SKM-1 (cell line): ENCODE measurements at regions not wholly inside any gene's neighbourhood (a gene's known extent, or its start where the extent isn't known, plus 50 kb on each side); places are given as distances from the start of the nearest gene placed in this dataset.
"Not testable (repeated sequence)": the region's sequence is repeated elsewhere in the genome, so short reads cannot be mapped to it uniquely, and the experiment has no call there.

Experiments used
- DNase-seq: peaks from one replicate; lab custom pipeline; 2025; ENCODE audit not compliant: unreplicated experiment; lab: John Stamatoyannopoulos, UW

GRCh38 chr3:28575746-28576613 is 227.4 kb upstream of the AZI2 start:
- no peak for DNase-seq

DNA sequence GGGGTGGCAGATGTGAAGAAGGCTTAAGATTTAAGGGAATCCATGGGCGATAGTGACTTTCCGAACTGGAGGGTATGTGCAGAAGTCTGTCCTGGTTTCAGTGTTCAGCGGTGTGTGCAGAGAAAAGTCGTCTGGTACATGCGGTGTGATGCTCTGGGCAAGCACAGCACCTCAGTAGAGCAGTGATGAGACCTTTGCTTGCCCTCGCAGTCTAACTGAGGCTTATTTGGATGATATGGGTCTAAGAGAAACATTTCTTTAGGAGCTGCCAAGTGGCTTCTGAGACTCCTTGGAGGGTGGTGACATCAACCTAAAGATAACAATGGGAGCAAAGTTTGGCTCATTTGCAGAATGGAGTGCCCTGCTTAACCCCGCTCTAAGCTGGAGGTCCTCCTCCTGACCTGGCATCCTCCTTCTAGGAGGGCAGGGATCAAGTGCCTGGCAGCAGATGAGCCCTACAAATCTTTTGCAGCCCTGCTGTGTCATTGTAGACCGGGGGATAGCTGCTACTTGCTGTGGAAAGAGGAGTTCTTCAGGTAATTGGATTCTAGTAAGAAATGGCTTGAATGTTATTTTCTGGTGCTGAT is 228.1 kb upstream of the AZI2 start:
- no peak for DNase-seq

DNA sequence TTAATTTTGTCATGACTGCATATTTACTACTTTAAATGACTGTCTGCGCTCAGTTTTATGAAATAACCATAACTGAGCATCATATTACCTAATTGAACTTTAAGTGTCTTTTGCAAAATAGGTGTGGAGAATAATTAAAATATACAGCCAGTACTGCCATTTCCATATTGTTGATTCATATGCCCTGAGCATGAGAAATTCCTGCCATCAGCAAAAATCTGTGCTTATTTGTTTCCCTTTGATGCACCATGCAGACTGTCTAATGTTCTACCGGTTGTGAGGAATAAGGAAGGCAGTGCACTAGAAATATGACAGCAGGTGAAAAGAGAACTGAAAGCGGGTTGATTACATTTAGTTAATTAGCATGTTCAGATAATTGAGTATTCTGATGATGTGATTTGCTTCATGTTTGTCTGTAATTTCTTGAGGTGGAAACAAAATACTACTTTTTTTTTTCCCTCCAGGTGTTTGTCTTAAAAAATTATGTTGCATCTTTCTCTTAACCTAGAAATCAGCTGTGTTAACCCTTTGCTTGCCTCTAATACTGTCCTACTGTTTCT is 229.4 kb upstream of the AZI2 start:
- DNase-seq: no peak

- no peak for DNase-seq
These were observed 237.7 kb upstream of the AZI2 start for GRCh38 chr3:28586325-28586724.

DNA sequence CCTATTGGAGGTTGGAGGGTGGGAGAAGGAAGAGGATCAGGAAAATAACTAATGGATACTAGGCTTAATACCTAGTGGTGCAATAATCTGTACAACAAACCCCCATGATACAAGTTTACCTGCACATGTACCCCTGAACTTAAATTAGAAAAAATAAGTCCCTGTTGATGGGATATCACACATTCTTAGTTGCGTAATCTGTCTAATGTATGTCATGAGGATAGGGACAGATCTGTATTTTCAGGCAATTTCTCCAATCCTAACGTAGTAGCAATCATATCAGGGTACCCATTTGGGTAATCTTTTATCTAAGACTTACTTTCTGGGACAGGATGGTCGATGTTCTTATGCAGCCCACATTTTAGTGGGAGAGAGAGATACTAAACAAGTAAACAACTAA is 239.1 kb upstream of the AZI2 start:
- DNase-seq: no peak

GRCh38 chr3:28590216-28590615 is 241.6 kb upstream of the AZI2 start:
- no peak for DNase-seq

- DNase-seq: no peak
These were observed 242.2 kb upstream of the AZI2 start for GRCh38 chr3:28590860-28591259.

DNA sequence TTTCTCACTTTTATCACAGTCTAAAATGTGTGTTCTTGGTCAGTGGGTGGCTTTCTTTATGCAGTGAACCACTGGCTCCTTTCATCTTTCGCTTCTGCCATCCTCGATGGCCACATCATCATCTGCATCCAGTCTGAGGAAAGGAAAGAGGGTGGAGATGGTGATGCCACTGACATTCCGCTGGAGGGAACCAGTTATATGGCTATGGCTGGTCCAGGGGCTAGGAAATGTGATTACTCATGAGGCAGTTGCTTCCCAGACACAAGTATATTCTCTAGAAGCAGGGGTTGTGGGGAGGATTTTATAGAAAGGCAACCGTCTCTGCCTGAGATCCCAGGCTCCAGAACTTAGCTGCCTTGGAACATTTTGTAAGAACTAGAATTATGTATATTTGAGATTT is 246.7 kb upstream of the AZI2 start:
- no peak for DNase-seq

DNA sequence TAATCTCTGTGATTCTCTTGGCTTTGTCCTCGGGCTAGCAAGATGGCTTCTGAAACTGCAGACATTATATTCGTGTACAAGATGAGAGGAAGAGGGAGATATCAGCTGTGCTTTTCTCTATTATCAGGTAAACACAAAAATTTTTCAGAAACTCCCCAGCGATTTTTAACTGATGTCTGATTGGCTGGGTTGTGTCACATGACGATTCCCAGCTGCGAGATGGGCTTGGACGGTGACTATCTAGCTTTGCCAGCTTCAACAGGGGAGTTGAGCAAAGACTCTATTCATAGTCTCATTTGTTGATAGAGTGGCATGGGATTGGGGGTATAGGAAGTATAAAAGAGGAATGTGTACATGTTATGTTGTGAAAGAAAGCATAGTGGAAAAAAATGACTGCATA is 248.8 kb upstream of the AZI2 start:
- DNase-seq: no peak

GRCh38 chr3:28598165-28598564 is 249.5 kb upstream of the AZI2 start:
- no peak for DNase-seq

DNA sequence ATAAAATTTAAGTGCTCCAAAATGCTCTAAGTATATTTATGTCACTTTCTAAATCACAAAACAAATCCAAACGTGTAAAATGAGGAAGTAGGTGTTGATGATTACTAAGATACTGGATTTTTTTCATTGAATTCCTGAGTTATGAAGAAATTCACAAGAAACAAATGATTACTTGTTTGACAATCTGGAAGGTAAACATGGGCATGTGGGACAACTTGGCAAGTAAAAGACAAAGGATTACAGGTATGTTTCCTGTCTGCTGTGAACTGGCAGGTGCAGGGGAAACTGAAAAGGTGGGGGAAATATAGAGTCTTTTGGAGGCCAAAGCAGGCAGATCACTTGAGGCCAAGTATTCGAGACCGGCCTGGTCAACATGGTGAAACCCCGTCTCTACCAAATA is 252.7 kb upstream of the AZI2 start:
- no peak for DNase-seq

GRCh38 chr3:28606283-28606682 is 257.7 kb upstream of the AZI2 start:
- DNase-seq: no peak

DNA sequence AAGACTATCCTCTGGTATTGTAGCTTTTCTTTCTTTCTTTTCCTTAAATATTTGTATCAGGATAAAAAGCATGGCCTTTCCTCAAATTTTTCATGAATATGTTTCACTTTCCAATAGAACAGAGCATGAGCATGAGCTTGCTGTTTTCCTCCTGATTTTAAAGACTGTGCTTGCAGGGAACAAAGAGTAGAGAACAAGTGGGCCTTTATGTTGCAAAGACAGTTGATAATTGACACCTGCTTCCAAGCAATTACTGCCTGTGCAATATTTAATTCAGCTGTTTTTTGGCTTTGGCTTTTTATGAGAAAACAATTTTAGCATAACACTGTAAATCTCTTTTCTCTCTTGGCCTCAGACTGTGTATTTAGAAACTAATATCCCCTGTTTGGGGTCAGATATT is 263.6 kb upstream of the AZI2 start:
- no peak for DNase-seq

- no peak for DNase-seq
These were observed 265.0 kb upstream of the AZI2 start for GRCh38 chr3:28613511-28614106.

DNA sequence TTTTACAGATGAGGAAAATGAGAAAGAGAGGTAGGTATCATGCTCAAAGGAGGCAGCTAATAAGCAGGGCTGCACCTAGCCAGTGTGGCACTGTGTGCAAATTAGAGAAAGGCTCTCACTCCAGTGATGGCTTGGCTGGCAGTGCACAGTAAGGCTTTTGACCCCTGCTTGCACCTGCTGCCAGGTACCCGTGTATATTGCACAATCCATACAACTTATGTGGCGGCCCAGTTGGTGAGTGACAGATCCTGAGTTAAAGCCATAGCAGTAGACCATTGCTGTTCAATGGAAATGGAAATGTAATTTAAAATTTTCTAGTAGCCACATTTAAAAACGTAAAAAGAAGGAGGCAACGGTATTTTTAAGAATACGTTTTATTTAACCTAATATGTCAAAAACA is 266.4 kb upstream of the AZI2 start:
- DNase-seq: no peak

GRCh38 chr3:28615971-28616370 is 267.3 kb upstream of the AZI2 start:
- no peak for DNase-seq

DNA sequence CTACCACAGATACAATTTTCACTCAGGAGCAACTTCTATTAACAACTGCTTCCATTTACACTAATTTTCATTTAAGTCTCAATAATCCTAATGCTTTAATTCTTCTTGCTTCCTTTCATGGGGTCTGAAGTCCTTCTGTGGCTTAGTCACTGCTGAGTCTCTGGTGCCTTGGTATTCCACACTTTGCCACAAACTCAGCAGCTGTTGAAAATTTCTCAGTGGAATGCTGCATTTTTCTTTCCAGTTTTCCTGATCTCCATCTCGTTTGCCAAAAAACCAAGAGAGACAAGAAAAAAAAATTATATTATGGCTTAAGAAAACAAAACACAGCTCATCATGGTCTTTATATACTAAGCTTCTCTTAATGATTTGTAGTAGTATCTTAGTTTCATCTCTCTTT is 269.2 kb upstream of the AZI2 start:
- no peak for DNase-seq

DNA sequence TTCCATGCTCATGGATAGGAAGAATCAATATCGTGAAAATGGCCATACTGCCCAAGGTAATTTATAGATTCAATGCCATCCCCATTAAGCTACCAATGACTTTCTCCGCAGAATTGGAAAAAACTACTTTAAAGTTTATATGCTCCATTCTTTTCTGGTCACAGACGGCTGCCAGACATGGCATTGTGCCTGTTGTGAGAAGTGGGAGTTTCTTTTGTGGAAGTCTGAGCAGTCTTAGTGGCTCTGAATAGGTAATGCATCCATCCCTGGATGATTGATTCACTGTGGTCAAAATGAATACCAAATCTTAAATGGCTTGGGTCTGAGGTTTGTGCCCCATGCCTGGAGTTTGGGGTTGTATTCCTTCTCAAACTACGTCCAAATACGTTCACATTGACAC is 274.5 kb upstream of the AZI2 start:
- no peak for DNase-seq

DNA sequence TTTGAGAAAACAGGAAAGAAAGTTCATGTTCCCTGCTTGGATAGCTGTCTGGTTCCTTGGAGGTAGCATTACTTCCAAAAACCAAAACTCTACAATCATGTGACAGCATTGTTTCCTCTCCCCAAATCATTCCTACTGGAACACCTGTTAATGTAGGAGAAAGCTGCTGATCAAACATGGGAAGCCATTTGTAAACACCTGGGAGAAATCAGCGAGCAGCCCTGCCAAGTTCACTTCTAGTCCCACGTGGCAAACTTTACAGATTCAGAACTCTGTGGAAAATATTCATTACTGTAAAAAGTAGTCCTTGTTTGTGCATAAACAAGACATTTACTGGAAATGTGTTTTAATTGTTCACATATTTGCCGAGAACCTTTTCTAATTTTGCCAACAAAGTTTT is 275.5 kb upstream of the AZI2 start:
- DNase-seq: no peak

DNA sequence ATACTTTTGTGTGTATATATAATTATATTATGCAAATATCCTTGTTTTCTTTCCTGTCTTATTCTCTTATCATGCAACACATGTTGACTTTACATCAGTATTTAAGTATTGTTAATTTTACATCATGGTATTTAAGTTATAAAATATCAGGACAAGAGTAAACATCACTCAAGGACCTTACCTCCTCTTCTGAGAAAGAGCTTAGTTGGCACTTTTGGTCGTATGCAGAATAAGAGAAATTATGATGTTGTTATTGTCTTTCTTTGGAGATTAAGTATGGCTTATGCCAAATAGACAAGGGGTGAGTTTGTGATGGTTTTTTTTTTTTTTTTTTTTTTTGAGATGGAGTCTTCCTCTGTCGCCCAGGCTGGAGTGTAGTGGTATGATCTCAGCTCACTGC is 279.2 kb upstream of the AZI2 start:
- DNase-seq: not testable (repeated sequence)

DNA sequence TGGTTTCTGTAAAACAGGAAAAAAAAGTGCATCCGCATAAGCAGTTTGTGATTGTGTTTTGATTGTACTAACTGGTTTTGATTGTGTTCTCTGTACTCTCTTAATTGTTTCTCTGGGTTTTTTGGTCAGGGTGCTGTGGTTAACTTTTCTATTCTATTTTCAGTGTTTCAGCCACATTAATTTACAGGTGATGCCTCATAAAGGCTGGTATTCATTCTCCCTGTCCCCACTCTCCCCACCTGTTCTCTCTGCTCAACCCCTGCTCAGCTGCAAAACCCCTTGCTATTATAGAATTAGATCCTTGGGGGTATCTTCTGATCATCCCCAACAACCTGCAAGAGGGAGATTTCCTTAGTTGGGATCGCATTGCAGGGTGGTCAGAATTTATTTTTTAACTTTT is 285.4 kb upstream of the AZI2 start:
- no peak for DNase-seq

DNA sequence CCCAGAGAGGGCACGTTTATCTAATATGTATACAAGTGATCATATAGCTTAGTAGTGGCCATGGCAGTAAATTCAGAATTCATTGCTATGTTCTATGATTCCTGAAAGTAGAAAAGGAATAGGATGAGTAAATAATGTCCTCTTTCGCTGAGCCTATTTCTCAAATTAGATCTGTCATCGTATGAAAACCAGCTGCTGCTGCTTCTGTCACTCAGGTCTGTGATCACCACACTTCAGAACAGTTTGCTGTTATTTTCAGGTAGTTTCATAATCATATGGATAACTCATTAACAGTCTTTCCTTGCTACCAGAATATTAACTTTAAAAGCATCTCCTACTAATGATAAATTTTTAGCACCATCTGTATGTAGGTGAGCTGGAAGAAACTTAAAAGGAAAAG is 289.1 kb upstream of the AZI2 start:
- no peak for DNase-seq
